Gastroesophageal sphincter (tissue), 4 donors: ENCODE measurements at regions not wholly inside any gene's neighbourhood (a gene's known extent, or its start where the extent isn't known, plus 50 kb on each side); places are given as distances from the start of the nearest gene placed in this dataset.

Experiments
- ATAC-seq: fragments of 150-250 bp; one replicate; pipeline ENCODE4 v1.9.1; 2016; ENCODE audit warnings: mild to moderate bottlenecking, moderate library complexity
- H3K27ac ChIP-seq, 4 donors: fragments of 200-600 bp; sonication (generic) in 3 of 4; 1 replicate in 3 of 4; 2 replicates in 1 of 4; pipeline ENCODE4 v1.5.1; 2016 to 2019
- H3K27me3 ChIP-seq: fragments of 200-600 bp; sonication (generic); one replicate; pipeline ENCODE4 v1.5.1; 2019
- H3K36me3 ChIP-seq, 2 donors: fragments of 200-600 bp; sonication (generic); one replicate each; pipeline ENCODE4 v1.5.1; 2019; ENCODE audit warnings: control low read depth in 1 of 2
- H3K4me1 ChIP-seq, 3 donors: fragments of 200-600 bp; sonication (generic); 1 replicate in 2 of 3; 2 replicates in 1 of 3; pipeline ENCODE4 v1.5.1; 2016 to 2019; ENCODE audit warnings: control low read depth in 2 of 3
- H3K4me3 ChIP-seq, 2 donors: fragments of 200-600 bp; sonication (generic); one replicate each; pipeline ENCODE4 v1.5.1; 2019; ENCODE audit warnings: mild to moderate bottlenecking in 1 of 2, moderate library complexity in 1 of 2
- H3K9me3 ChIP-seq, 3 donors: fragments of 200-600 bp; sonication (generic); one replicate each; pipeline ENCODE4 v1.5.1; 2017 to 2019; ENCODE audit warnings: control low read depth in 2 of 3
- EP300 ChIP-seq: sonication (generic); formaldehyde crosslinking; IDR thresholded peaks from one replicate; pipeline ENCODE4 v1.6.1; 2017; ENCODE audit warnings: antibody characterized with exemption, mild to moderate bottlenecking
- POLR2A ChIP-seq, 2 donors: fragments of 450-650 bp; IDR thresholded peaks; one replicate each; pipeline ENCODE4 v1.6.1; 2017; ENCODE audit warnings: antibody characterized with exemption in 2 of 2, mild to moderate bottlenecking in 2 of 2, moderate library complexity in 1 of 2
- POLR2AphosphoS5 ChIP-seq: sonication (generic); formaldehyde crosslinking; IDR thresholded peaks from one replicate; pipeline ENCODE4 v1.6.1; 2017; ENCODE audit warnings: antibody characterized with exemption
- WGBS, 2 donors: methylation state at CpG; one replicate each; pipeline ENCODE4 v1.1.5; 2018; ENCODE audit warnings: low coverage in 1 of 2; 5-methylcytosine and 5-hydroxymethylcytosine counted together
- TF ChIP-seq, protein P1 (sequence below), 4 experiments: fragments of 200-600 bp in 2 of 4; fragments of 450-650 bp in 2 of 4; sonication (generic) in 1 of 4; IDR thresholded peaks; one replicate each; pipeline ENCODE4 v1.5.1; 2017 to 2019; ENCODE audit warnings: antibody characterized with exemption in 4 of 4, mild to moderate bottlenecking in 2 of 4, moderate library complexity in 2 of 4

DNA sequence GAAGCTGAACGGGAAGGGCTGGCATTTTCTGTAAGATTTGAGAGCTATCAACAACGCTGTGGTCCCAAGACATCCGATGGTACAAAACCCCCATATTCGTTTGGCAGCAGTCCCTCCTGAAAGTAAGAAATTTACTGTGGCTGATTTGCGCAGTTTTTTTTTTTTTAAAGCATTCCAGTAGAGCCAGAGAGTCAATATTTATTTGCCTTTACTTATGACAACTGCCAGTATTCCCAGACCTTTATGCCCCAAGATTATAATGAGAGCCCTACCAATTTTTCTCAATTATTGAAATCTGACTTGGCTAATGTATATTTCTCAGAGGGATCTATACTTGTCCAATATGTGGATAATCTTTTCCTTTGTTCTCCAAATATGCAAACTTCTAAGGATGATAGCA lies 157.5 kb upstream of the SPIN4 start:
- WGBS, 2 donors: 76% methylated on average over 5 of the region's 5 CpGs; no CpG with 5 or more reads in 1 of the 2 donors
- Histone ChIP-seq H3K36me3 (no peaks in the 10 kb centered on the region), H3K9me3 (no peaks in the 10 kb centered on the region), H3K27ac (no peak overlapping the region), H3K4me1 (peaks cover 0 to 8% (median 0%) of the 10 kb centered on the region in 3 donors), H3K4me3 (no peak overlapping the region), H3K27me3 (no peaks in the 10 kb centered on the region)
- TF ChIP-seq POLR2A (IDR thresholded peaks at IDR 0.05) (no peak), EP300 (no peak), POLR2AphosphoS5 (no peak)
- TF ChIP-seq, protein P1, sequence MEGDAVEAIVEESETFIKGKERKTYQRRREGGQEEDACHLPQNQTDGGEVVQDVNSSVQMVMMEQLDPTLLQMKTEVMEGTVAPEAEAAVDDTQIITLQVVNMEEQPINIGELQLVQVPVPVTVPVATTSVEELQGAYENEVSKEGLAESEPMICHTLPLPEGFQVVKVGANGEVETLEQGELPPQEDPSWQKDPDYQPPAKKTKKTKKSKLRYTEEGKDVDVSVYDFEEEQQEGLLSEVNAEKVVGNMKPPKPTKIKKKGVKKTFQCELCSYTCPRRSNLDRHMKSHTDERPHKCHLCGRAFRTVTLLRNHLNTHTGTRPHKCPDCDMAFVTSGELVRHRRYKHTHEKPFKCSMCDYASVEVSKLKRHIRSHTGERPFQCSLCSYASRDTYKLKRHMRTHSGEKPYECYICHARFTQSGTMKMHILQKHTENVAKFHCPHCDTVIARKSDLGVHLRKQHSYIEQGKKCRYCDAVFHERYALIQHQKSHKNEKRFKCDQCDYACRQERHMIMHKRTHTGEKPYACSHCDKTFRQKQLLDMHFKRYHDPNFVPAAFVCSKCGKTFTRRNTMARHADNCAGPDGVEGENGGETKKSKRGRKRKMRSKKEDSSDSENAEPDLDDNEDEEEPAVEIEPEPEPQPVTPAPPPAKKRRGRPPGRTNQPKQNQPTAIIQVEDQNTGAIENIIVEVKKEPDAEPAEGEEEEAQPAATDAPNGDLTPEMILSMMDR (IDR thresholded peaks at IDR 0.05): no peak
- no peak for ATAC-seq

- Histone ChIP-seq H3K27me3 (no peaks in the 10 kb centered on the region), H3K27ac (no peak overlapping the region), H3K4me3 (no peak overlapping the region), H3K9me3 (no peaks in the 10 kb centered on the region), H3K4me1 (peaks cover 0 to 6% (median 0%) of the 10 kb centered on the region in 3 donors), H3K36me3 (no peaks in the 10 kb centered on the region)
- no peak for ATAC-seq
- WGBS, 2 donors: no CpG with 5 or more reads among the region's 1 CpG
- TF ChIP-seq POLR2AphosphoS5 (no peak), EP300 (no peak)
- TF ChIP-seq, protein P1 (IDR thresholded peaks at IDR 0.05): peak in 1 of 4 experiments; percentile 29
Observed at GRCh38 chrX:63506320-63506719, 155.2 kb upstream of the SPIN4 start.

GRCh38 chrX:63503541-63503940 lies 152.4 kb upstream of the SPIN4 start:
- Histone ChIP-seq H3K4me1 (peaks cover 0 to 6% (median 0%) of the 10 kb centered on the region in 3 donors), H3K36me3 (no peaks in the 10 kb centered on the region), H3K27me3 (no peaks in the 10 kb centered on the region), H3K4me3 (no peak overlapping the region), H3K27ac (no peak overlapping the region), H3K9me3 (no peaks in the 10 kb centered on the region)
- TF ChIP-seq, protein P1 (IDR thresholded peaks at IDR 0.05): no peak
- no peak for TF ChIP-seq POLR2AphosphoS5
- WGBS, 2 donors: 27 to 43% methylated on average over 1 of the region's 1 CpG
- no peak for ATAC-seq

DNA sequence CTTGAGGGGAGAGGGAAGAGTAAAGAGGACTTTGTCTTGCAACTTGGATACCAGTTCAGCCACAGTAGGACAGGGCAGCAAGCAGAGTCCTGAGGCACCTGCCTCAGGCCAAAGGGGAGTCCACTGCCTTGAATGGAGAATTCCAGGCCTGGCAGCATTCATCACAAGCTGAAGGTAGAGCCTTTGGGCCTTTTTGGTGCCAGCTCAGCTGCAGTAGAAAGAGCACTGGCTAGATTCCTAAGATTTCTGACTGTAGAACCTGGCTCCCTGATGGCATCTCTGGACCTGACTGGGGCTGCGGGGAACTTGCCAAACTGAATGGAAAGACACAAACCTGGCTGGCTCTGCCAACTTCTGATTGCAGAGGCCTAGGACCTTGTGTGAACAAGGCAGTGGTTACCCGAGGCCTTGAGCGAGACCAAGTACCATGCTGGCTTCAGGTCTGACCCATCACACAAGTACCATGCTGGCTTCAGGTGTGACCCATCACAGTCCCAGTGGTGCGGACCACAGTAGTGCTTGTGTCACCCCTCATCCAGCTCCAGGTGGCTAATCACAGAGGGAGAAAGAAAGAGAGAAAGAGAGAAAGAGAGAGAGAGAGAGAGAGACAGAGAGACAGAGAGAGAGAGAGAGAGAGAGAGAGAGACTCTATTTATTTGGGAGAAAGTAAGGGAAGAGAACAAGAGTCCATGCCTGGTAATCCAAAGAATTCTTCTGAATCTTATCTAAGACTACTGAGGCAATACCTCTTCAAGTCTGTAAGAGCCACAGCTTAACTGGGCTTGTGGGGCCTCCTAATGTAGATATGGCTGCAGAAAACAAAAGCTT lies 137.6 kb upstream of the SPIN4 start:
- Histone ChIP-seq H3K9me3 (no peaks in the 10 kb centered on the region), H3K4me1 (peaks cover 0 to 8% (median 0%) of the 10 kb centered on the region in 3 donors), H3K36me3 (no peaks in the 10 kb centered on the region), H3K27me3 (no peaks in the 10 kb centered on the region), H3K4me3 (no peak overlapping the region), H3K27ac (no peak overlapping the region)
- no CpG with 5 or more reads among the region's 4 CpGs for WGBS, 2 donors
- ATAC-seq: no peak
- TF ChIP-seq, protein P1 (IDR thresholded peaks at IDR 0.05): no peak
- TF ChIP-seq POLR2A (IDR thresholded peaks at IDR 0.05) (no peak), POLR2AphosphoS5 (no peak), EP300 (no peak)

DNA sequence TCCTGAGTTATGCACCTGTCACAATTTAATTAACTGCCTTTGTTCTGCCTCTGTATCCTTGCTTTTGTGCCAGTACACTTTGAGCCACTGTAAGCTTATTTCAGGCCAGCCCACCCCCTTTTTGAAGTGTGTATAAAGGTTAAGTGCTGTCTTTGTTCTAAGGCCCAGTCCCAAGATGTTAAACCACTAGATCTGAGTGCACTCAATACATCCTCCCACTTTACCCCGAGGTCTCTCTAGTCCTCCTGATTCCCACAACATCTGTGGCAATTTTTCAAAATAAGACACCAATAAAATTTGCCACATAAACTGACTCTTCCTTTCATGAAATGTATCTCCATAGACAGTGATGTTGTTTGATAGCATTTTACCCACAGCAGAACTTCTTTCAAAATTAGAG lies 124.1 kb upstream of the SPIN4 start:
- TF ChIP-seq POLR2AphosphoS5 (no peak), POLR2A (IDR thresholded peaks at IDR 0.05) (no peak), EP300 (no peak)
- no peak overlapping the region for H3K4me3 ChIP-seq
- H3K27ac ChIP-seq: no peak overlapping the region
- 57 to 100% methylated on average over 1 of the region's 1 CpG for WGBS, 2 donors
- no peaks in the 10 kb centered on the region for H3K9me3 ChIP-seq
- H3K27me3 ChIP-seq: no peaks in the 10 kb centered on the region
- no peaks in the 10 kb centered on the region for H3K4me1 ChIP-seq
- ATAC-seq: no peak
- no peaks in the 10 kb centered on the region for H3K36me3 ChIP-seq
